ENCODE measurements at regions not wholly inside any gene's neighbourhood (a gene's known extent, or its start where the extent isn't known, plus 50 kb on each side); places are given as distances from the start of the nearest gene placed in this dataset.
"Not testable (repeated sequence)": the region's sequence is repeated elsewhere in the genome, so short reads cannot be mapped to it uniquely, and the experiment has no call there.

DNA sequence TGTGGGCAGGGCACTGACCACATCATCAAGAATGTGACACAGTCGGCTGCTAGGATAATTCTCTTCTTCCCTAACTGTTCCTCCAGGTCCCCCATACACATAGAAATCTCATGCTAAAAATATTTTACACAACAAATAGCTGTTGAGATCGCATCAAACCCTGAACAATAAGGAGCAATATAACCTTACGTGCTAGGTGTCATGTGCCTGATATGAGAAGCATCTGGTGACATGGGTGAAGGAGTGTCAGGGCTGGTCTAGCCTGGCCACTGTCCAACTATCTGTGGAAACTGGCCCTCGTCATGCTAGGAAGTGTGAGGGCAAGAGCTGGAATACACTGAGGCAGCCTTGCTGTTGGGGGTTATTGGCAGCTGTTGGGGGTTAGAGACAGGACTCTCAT is 167.3 kb upstream of the PGRMC2 start:
- Histone ChIP-seq H3K9ac (ENCODE audit: low read length) (peak overlapping the region; percentile 68), H3K9me3 (ENCODE audit: control insufficient read depth, low read length) (no peaks in the 10 kb centered on the region), H3K4me3 (ENCODE audit: low read length) (peak overlapping the region; percentile 8), H3K36me3 (ENCODE audit: control insufficient read depth, insufficient read depth, low read length, severe bottlenecking) (no peaks in the 10 kb centered on the region), H3K27me3 (replicated peaks; ENCODE audit: control insufficient read depth, insufficient read depth, low read length) (no peaks in the 10 kb centered on the region), H3K4me1 (ENCODE audit: control insufficient read depth, insufficient read depth, low read length) (peaks cover 40% of the 10 kb centered on the region)
- no peak for DNase-seq (ENCODE audit: low read depth)

- H3K4me1 ChIP-seq (ENCODE audit: control insufficient read depth, insufficient read depth, low read length), result peaks cover 43% of the 10 kb centered on the region
- no peaks in the 10 kb centered on the region for H3K27me3 ChIP-seq (replicated peaks; ENCODE audit: control insufficient read depth, insufficient read depth, low read length)
- no peaks in the 10 kb centered on the region for H3K9me3 ChIP-seq (ENCODE audit: control insufficient read depth, low read length)
- peak overlapping the region; percentile 8 for H3K4me3 ChIP-seq (ENCODE audit: low read length)
- no peaks in the 10 kb centered on the region for H3K36me3 ChIP-seq (ENCODE audit: control insufficient read depth, insufficient read depth, low read length, severe bottlenecking)
- peak overlapping the region; percentile 68 for H3K9ac ChIP-seq (ENCODE audit: low read length)
- peak; percentile 97 for DNase-seq (ENCODE audit: low read depth)
These were observed 166.8 kb upstream of the PGRMC2 start for GRCh38 chr4:128454281-128454871.

GRCh38 chr4:128452415-128452814 is 164.8 kb upstream of the PGRMC2 start:
- Histone ChIP-seq H3K27me3 (replicated peaks; ENCODE audit: control insufficient read depth, insufficient read depth, low read length) (no peaks in the 10 kb centered on the region), H3K36me3 (ENCODE audit: control insufficient read depth, insufficient read depth, low read length, severe bottlenecking) (no peaks in the 10 kb centered on the region), H3K4me1 (ENCODE audit: control insufficient read depth, insufficient read depth, low read length) (peaks cover 48% of the 10 kb centered on the region), H3K9me3 (ENCODE audit: control insufficient read depth, low read length) (no peaks in the 10 kb centered on the region), H3K4me3 (ENCODE audit: low read length) (no peak overlapping the region), H3K9ac (ENCODE audit: low read length) (peak overlapping the region; percentile 39)
- no peak for DNase-seq (ENCODE audit: low read depth)

DNA sequence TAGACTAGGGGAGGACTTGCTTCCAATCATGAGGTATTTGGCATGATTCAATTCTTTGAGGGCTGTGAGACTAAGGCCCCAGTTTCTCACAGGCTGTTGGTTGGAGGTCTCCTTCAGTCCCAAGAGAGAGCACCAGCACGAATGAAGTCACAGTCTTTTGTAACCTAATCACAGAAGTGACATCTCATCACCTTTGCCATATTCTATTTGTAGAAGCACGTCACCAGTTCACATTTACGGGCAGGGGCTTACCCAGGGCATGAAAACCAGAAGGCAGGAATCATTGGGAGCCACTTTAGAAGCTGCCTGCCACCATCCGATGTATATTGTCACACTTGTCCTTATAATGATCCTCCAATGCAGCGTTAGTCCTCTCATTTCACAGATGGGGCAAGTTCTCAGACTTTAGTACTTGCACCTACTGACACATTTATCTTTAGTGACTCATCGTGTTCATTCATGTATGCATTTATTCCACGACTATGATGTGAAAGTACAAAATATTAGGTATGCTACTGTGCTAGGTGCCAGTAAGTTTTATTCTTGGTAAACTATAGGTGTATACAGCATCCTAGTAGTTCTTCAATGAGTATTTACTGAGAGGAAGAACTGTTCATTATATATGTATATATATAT is 163.8 kb upstream of the PGRMC2 start:
- Histone ChIP-seq H3K36me3 (ENCODE audit: control insufficient read depth, insufficient read depth, low read length, severe bottlenecking) (no peaks in the 10 kb centered on the region), H3K9ac (ENCODE audit: low read length) (no peak overlapping the region), H3K4me3 (ENCODE audit: low read length) (no peak overlapping the region), H3K27me3 (replicated peaks; ENCODE audit: control insufficient read depth, insufficient read depth, low read length) (no peaks in the 10 kb centered on the region), H3K4me1 (ENCODE audit: control insufficient read depth, insufficient read depth, low read length) (peaks cover 48% of the 10 kb centered on the region), H3K9me3 (ENCODE audit: control insufficient read depth, low read length) (no peaks in the 10 kb centered on the region)
- DNase-seq (ENCODE audit: low read depth), result no peak

DNA sequence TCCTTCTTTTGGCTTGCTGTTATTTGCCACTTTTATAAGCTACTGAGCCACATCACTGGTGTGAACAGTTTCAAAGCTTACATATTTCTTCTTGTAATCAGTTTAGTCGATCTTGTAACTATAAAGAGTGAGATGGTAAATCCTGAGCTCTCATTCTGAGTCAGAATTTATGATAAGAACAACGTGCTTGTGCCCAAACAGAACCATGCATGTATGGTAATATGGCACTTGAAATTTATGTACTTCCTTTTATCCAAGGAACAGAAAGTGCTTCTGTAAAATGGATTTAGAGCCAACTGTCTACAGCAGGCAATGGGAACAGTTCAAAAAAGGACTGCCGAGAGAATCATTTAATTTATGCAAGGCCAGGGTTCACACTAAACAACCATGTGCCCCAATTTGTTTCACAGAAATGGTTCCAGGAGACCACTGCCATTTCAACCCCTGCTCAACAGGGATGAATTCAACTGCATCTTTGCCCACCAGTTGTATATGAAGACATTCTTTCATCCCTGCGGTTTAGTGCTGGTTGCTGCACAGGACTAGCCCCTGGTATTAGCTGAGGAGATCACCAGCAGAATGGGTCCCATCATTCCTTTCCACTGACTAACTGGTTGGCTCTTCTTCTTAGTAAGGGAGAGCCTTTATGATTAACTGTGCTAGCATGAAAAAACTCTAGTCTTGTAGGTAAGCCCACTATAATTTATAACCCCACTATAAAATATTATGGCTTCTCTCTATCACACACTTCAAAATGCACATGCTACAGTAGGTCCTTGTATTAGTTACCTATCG is 162.9 kb upstream of the PGRMC2 start:
- Histone ChIP-seq H3K36me3 (ENCODE audit: control insufficient read depth, insufficient read depth, low read length, severe bottlenecking) (no peaks in the 10 kb centered on the region), H3K9me3 (ENCODE audit: control insufficient read depth, low read length) (peaks cover under 1% of the 10 kb centered on the region), H3K9ac (ENCODE audit: low read length) (no peak overlapping the region), H3K27me3 (replicated peaks; ENCODE audit: control insufficient read depth, insufficient read depth, low read length) (no peaks in the 10 kb centered on the region), H3K4me3 (ENCODE audit: low read length) (no peak overlapping the region), H3K4me1 (ENCODE audit: control insufficient read depth, insufficient read depth, low read length) (peaks cover 47% of the 10 kb centered on the region)
- no peak for DNase-seq (ENCODE audit: low read depth)

DNA sequence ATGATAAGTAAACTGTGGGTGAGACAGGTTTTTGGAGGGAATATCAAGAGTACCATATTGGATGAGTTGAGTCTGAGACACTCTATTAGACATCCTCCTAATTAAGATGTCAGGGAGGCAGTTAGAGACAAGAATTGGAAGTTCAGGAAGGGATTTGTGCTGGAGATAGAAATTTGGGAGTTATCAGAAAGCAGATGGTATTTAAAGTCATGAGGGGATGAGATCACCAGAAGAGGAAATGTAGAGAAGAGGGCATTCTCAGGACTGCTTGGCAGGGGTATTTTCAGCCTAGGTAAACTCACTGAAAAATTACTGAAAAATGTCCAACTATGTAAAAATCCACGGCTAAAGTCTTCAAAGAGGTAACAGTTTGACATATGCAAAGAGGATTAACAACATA is 161.6 kb upstream of the PGRMC2 start:
- Histone ChIP-seq H3K4me1 (ENCODE audit: control insufficient read depth, insufficient read depth, low read length) (peaks cover 36% of the 10 kb centered on the region), H3K9ac (ENCODE audit: low read length) (no peak overlapping the region), H3K9me3 (ENCODE audit: control insufficient read depth, low read length) (peaks cover 14% of the 10 kb centered on the region), H3K36me3 (ENCODE audit: control insufficient read depth, insufficient read depth, low read length, severe bottlenecking) (no peaks in the 10 kb centered on the region), H3K27me3 (replicated peaks; ENCODE audit: control insufficient read depth, insufficient read depth, low read length) (no peaks in the 10 kb centered on the region), H3K4me3 (ENCODE audit: low read length) (no peak overlapping the region)
- no peak for DNase-seq (ENCODE audit: low read depth)

- Histone ChIP-seq H3K9me3 (ENCODE audit: control insufficient read depth, low read length) (peaks cover 23% of the 10 kb centered on the region), H3K4me1 (ENCODE audit: control insufficient read depth, insufficient read depth, low read length) (peaks cover 7% of the 10 kb centered on the region), H3K9ac (ENCODE audit: low read length) (no peak overlapping the region), H3K4me3 (ENCODE audit: low read length) (no peak overlapping the region), H3K36me3 (ENCODE audit: control insufficient read depth, insufficient read depth, low read length, severe bottlenecking) (no peaks in the 10 kb centered on the region), H3K27me3 (replicated peaks; ENCODE audit: control insufficient read depth, insufficient read depth, low read length) (no peaks in the 10 kb centered on the region)
- DNase-seq (ENCODE audit: low read depth), result no peak
These were observed 157.1 kb upstream of the PGRMC2 start for GRCh38 chr4:128444544-128445302.

- Histone ChIP-seq H3K9me3 (ENCODE audit: control insufficient read depth, low read length) (peaks cover 23% of the 10 kb centered on the region), H3K4me1 (ENCODE audit: control insufficient read depth, insufficient read depth, low read length) (no peaks in the 10 kb centered on the region)
- no peak for DNase-seq (ENCODE audit: low read depth)
These were observed 153.3 kb upstream of the PGRMC2 start for GRCh38 chr4:128440923-128441322.

DNA sequence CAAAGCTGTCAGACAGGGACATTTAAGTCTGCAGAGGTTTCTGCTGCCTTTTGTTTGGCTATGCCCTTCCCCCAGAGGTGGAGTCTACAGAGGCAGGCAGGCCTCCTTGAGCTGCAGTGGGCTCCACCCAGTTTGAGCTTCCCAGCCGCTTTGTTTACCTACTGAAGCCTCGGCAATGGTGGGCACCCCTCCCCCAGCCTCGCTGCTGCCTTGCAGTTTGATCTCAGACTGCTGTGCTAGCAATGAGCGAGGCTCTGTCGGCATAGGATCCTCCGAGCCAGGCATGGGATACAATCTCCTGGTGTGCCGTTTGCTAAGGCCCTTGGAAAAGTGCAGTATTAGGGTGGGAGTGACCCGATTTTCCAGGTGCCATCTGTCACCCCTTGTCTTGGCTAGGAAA is 149.4 kb upstream of the PGRMC2 start:
- not testable (repeated sequence) for H3K36me3 ChIP-seq (ENCODE audit: control insufficient read depth, insufficient read depth, low read length, severe bottlenecking); H3K27me3 ChIP-seq (replicated peaks; ENCODE audit: control insufficient read depth, insufficient read depth, low read length); H3K4me3 ChIP-seq (ENCODE audit: low read length); H3K9me3 ChIP-seq (ENCODE audit: control insufficient read depth, low read length); H3K9ac ChIP-seq (ENCODE audit: low read length); DNase-seq (ENCODE audit: low read depth); H3K4me1 ChIP-seq (ENCODE audit: control insufficient read depth, insufficient read depth, low read length)

More at GRCh38 chr4:128440923-128441322, 153.3 kb upstream of the PGRMC2 start:
- Histone ChIP-seq H3K4me3 (ENCODE audit: low read length) (no peak overlapping the region), H3K36me3 (ENCODE audit: control insufficient read depth, insufficient read depth, low read length, severe bottlenecking) (no peaks in the 10 kb centered on the region), H3K27me3 (replicated peaks; ENCODE audit: control insufficient read depth, insufficient read depth, low read length) (no peaks in the 10 kb centered on the region), H3K9ac (ENCODE audit: low read length) (no peak overlapping the region)

GRCh38 chr4:128429023-128429613 is 141.5 kb upstream of the PGRMC2 start:
- H3K9me3 ChIP-seq (ENCODE audit: control insufficient read depth, low read length); H3K36me3 ChIP-seq (ENCODE audit: control insufficient read depth, insufficient read depth, low read length, severe bottlenecking); H3K27me3 ChIP-seq (replicated peaks; ENCODE audit: control insufficient read depth, insufficient read depth, low read length); H3K9ac ChIP-seq (ENCODE audit: low read length); DNase-seq (ENCODE audit: low read depth); H3K4me3 ChIP-seq (ENCODE audit: low read length): not testable (repeated sequence)
- H3K4me1 ChIP-seq (ENCODE audit: control insufficient read depth, insufficient read depth, low read length), result peaks cover 27% of the 10 kb centered on the region

DNA sequence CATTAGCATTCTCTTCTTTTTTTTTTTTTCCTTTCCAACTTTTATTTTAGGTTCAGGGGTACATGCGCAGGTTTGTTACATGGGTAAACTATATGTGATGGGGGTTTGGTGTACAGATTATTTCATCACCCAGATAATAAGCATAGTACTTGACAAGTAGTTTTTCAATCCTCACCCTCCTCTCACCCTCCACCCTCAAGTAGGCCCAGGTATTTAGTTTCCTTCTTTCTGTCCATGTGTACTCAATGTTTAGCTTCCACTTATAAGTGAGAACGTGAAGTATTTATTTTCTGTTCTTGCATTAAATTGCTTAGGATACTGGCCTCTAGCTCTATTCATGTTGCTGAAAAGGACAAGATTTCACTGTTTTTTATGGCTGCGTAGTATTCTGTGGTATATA is 140.8 kb upstream of the PGRMC2 start:
- no peaks in the 10 kb centered on the region for H3K27me3 ChIP-seq (replicated peaks; ENCODE audit: control insufficient read depth, insufficient read depth, low read length)
- no peaks in the 10 kb centered on the region for H3K36me3 ChIP-seq (ENCODE audit: control insufficient read depth, insufficient read depth, low read length, severe bottlenecking)
- H3K9ac ChIP-seq (ENCODE audit: low read length), result peak overlapping the region; percentile 56
- peaks cover 34% of the 10 kb centered on the region for H3K4me1 ChIP-seq (ENCODE audit: control insufficient read depth, insufficient read depth, low read length)
- H3K9me3 ChIP-seq (ENCODE audit: control insufficient read depth, low read length), result peaks cover 3% of the 10 kb centered on the region
- no peak for DNase-seq (ENCODE audit: low read depth)
- peak overlapping the region; percentile 55 for H3K4me3 ChIP-seq (ENCODE audit: low read length)

All from adipocyte (in vitro differentiated cells).